ENCODE measurements at regions not wholly inside any gene's neighbourhood (a gene's known extent, or its start where the extent isn't known, plus 50 kb on each side); places are given as distances from the start of the nearest gene placed in this dataset.

DNA sequence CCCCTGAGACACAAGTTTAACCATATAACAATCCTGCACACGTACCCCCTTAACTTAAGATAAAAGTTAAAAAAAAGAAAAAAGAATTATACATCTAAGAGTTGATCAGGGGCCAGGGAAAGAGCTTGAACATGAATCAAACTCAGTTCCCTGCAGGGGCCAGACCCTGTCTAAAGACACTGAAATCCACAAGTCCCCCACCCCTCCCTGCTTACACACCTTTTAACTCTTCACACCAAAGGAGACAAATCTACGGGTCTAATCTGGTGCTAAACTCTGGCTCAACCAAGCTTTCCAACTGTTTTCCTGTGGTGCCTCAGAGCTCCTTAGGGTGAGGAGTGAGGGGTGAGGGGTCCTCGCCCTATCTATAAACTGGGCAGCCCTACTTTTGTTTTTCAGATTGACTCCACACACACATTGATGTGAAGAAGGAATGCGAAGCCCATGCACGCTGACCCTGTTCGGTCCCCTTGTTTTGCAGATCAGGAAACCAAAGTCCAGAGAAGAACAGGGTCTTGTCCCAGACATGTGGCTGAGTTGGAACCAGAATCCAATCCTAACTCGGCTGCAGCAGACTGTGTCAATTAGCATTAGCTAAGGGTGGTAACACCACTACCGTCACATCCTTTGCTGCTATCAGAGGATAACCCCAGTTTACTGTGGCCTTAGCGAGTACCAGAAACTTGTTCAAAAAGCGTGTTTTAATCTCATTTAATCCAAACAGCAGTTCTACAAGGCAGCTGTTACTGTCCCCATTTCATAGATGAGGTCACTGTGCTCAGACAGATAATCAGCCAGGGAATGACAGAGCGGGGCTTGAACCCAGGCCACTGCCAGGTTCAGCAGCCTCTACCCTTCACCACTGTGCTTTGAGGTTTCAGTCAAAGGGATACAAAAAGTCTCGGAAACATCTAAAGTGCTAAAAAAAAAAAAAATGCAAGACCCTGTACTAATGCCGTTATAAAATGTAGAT lies 145.2 kb upstream of the SYT13 start (continued):
- TF ChIP-seq, protein P1, sequence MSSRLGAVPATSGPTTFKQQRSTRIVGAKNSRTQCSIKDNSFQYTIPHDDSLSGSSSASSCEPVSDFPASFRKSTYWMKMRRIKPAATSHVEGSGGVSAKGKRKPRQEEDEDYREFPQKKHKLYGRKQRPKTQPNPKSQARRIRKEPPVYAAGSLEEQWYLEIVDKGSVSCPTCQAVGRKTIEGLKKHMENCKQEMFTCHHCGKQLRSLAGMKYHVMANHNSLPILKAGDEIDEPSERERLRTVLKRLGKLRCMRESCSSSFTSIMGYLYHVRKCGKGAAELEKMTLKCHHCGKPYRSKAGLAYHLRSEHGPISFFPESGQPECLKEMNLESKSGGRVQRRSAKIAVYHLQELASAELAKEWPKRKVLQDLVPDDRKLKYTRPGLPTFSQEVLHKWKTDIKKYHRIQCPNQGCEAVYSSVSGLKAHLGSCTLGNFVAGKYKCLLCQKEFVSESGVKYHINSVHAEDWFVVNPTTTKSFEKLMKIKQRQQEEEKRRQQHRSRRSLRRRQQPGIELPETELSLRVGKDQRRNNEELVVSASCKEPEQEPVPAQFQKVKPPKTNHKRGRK (CRISPR knock-in tag; IDR thresholded peaks at IDR 0.05; ENCODE audit: borderline replicate concordance): no peak
- TF ChIP-seq NR1H2 (CRISPR knock-in tag; IDR thresholded peaks at IDR 0.05): no peak
- TF ChIP-seq, protein P2, sequence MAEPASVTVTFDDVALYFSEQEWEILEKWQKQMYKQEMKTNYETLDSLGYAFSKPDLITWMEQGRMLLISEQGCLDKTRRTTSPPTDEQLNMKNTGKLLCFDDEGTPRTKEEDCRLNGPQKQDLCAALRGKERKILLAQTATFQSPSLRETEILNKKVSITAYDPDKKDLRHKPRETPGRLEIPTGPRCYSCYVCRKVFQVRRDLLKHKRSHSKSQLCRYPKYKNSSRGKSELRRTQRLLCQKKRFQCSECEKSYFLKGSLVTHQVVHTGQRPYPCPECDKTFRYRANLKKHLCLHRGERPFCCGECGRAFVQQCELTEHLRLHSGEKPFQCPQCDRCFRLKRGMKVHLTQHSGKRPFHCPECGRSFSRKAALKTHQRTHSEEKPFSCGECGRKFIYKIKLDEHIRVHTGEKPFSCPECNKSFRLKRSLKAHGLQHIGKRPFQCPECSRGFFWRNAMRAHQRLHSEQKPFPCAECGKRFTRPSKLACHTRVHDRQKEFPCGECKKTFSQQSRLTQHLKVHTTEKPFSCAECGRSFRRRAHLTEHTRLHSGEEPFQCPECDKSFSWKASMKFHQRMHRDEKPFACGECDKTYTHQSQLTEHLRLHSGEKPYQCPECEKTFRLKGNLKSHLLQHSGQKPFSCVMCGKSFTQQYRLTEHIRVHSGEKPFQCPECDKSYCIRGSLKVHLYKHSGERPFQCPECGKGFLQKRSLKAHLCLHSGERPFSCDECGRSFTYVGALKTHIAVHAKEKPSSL (CRISPR knock-in tag; conservative IDR thresholded peaks at IDR 0.05): no peak
- TF ChIP-seq, protein P3, sequence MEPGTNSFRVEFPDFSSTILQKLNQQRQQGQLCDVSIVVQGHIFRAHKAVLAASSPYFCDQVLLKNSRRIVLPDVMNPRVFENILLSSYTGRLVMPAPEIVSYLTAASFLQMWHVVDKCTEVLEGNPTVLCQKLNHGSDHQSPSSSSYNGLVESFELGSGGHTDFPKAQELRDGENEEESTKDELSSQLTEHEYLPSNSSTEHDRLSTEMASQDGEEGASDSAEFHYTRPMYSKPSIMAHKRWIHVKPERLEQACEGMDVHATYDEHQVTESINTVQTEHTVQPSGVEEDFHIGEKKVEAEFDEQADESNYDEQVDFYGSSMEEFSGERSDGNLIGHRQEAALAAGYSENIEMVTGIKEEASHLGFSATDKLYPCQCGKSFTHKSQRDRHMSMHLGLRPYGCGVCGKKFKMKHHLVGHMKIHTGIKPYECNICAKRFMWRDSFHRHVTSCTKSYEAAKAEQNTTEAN (CRISPR knock-in tag; IDR thresholded peaks at IDR 0.05): no peak
- TF ChIP-seq IRF2 (CRISPR knock-in tag; IDR thresholded peaks at IDR 0.05; ENCODE audit: borderline replicate concordance, low read depth): no peak
- TF ChIP-seq, protein P4, sequence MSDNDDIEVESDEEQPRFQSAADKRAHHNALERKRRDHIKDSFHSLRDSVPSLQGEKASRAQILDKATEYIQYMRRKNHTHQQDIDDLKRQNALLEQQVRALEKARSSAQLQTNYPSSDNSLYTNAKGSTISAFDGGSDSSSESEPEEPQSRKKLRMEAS (CRISPR knock-in tag; IDR thresholded peaks at IDR 0.05): no peak
- TF ChIP-seq, protein P5, sequence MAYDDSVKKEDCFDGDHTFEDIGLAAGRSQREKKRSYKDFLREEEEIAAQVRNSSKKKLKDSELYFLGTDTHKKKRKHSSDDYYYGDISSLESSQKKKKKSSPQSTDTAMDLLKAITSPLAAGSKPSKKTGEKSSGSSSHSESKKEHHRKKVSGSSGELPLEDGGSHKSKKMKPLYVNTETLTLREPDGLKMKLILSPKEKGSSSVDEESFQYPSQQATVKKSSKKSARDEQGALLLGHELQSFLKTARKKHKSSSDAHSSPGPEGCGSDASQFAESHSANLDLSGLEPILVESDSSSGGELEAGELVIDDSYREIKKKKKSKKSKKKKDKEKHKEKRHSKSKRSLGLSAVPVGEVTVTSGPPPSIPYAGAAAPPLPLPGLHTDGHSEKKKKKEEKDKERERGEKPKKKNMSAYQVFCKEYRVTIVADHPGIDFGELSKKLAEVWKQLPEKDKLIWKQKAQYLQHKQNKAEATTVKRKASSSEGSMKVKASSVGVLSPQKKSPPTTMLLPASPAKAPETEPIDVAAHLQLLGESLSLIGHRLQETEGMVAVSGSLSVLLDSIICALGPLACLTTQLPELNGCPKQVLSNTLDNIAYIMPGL (CRISPR knock-in tag; IDR thresholded peaks at IDR 0.05): no peak
- TF ChIP-seq, protein P6, sequence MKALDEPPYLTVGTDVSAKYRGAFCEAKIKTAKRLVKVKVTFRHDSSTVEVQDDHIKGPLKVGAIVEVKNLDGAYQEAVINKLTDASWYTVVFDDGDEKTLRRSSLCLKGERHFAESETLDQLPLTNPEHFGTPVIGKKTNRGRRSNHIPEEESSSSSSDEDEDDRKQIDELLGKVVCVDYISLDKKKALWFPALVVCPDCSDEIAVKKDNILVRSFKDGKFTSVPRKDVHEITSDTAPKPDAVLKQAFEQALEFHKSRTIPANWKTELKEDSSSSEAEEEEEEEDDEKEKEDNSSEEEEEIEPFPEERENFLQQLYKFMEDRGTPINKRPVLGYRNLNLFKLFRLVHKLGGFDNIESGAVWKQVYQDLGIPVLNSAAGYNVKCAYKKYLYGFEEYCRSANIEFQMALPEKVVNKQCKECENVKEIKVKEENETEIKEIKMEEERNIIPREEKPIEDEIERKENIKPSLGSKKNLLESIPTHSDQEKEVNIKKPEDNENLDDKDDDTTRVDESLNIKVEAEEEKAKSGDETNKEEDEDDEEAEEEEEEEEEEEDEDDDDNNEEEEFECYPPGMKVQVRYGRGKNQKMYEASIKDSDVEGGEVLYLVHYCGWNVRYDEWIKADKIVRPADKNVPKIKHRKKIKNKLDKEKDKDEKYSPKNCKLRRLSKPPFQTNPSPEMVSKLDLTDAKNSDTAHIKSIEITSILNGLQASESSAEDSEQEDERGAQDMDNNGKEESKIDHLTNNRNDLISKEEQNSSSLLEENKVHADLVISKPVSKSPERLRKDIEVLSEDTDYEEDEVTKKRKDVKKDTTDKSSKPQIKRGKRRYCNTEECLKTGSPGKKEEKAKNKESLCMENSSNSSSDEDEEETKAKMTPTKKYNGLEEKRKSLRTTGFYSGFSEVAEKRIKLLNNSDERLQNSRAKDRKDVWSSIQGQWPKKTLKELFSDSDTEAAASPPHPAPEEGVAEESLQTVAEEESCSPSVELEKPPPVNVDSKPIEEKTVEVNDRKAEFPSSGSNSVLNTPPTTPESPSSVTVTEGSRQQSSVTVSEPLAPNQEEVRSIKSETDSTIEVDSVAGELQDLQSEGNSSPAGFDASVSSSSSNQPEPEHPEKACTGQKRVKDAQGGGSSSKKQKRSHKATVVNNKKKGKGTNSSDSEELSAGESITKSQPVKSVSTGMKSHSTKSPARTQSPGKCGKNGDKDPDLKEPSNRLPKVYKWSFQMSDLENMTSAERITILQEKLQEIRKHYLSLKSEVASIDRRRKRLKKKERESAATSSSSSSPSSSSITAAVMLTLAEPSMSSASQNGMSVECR (CRISPR knock-in tag; IDR thresholded peaks at IDR 0.05; ENCODE audit: borderline replicate concordance): no peak

DNA sequence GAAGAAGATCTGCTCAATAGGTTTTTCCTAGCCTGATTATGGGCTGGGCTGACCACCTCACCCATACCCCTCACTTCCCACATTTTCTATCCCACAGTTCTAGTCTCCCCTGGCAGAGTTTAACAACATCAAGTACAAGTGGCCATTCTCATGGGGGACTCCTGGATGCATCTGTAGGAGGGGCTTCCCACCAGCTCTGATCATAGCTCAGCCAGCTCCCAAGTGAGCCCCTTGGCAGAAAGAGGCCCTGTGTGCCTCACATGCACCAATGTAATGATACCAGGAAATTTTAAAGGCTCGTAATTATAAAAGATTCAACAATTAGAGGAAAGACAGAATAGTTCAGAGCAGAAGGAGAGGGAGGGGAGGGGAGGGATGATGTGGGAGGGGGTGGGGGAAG lies 144.2 kb upstream of the SYT13 start:
- Mint-ChIP-seq H3K27ac (no peak overlapping the region), H3K9me3 (no peaks in the 10 kb centered on the region), H3K36me3 (no peaks in the 10 kb centered on the region), H3K4me1 (peaks cover 10% of the 10 kb centered on the region), H3K4me3 (no peak overlapping the region), H3K27me3 (ENCODE audit: low read depth) (no peaks in the 10 kb centered on the region; the same call in 1 of the 2 replicates)
- ChIA-PET CTCF (interaction anchor here (1.5 to 1.8 kb wide), 2 partner anchors 59 to 341 kb away, joined by 4 to 9 read pairs; no protein-coding TSS in a partner anchor), POLR2A (no interaction called here)
- DNase-seq (ENCODE audit: low spot score) (no peak), ATAC-seq (no peak)
- no peak for TF ChIP-seq GRHL2 (CRISPR knock-in tag; IDR thresholded peaks at IDR 0.05; ENCODE audit: insufficient replicate concordance, severe bottlenecking)
- TF ChIP-seq, protein P7, sequence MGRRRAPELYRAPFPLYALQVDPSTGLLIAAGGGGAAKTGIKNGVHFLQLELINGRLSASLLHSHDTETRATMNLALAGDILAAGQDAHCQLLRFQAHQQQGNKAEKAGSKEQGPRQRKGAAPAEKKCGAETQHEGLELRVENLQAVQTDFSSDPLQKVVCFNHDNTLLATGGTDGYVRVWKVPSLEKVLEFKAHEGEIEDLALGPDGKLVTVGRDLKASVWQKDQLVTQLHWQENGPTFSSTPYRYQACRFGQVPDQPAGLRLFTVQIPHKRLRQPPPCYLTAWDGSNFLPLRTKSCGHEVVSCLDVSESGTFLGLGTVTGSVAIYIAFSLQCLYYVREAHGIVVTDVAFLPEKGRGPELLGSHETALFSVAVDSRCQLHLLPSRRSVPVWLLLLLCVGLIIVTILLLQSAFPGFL (CRISPR knock-in tag; IDR thresholded peaks at IDR 0.05; ENCODE audit: borderline replicate concordance): no peak
- TF ChIP-seq TP53 (CRISPR knock-in tag; IDR thresholded peaks at IDR 0.05): no peak
- TF ChIP-seq, protein P8, sequence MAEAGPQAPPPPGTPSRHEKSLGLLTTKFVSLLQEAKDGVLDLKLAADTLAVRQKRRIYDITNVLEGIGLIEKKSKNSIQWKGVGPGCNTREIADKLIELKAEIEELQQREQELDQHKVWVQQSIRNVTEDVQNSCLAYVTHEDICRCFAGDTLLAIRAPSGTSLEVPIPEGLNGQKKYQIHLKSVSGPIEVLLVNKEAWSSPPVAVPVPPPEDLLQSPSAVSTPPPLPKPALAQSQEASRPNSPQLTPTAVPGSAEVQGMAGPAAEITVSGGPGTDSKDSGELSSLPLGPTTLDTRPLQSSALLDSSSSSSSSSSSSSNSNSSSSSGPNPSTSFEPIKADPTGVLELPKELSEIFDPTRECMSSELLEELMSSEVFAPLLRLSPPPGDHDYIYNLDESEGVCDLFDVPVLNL (CRISPR knock-in tag; IDR thresholded peaks at IDR 0.05; ENCODE audit: borderline replicate concordance, low read depth): no peak
- TF ChIP-seq, protein P9, sequence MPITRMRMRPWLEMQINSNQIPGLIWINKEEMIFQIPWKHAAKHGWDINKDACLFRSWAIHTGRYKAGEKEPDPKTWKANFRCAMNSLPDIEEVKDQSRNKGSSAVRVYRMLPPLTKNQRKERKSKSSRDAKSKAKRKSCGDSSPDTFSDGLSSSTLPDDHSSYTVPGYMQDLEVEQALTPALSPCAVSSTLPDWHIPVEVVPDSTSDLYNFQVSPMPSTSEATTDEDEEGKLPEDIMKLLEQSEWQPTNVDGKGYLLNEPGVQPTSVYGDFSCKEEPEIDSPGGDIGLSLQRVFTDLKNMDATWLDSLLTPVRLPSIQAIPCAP (CRISPR knock-in tag; IDR thresholded peaks at IDR 0.05): no peak
- TF ChIP-seq, protein P10, sequence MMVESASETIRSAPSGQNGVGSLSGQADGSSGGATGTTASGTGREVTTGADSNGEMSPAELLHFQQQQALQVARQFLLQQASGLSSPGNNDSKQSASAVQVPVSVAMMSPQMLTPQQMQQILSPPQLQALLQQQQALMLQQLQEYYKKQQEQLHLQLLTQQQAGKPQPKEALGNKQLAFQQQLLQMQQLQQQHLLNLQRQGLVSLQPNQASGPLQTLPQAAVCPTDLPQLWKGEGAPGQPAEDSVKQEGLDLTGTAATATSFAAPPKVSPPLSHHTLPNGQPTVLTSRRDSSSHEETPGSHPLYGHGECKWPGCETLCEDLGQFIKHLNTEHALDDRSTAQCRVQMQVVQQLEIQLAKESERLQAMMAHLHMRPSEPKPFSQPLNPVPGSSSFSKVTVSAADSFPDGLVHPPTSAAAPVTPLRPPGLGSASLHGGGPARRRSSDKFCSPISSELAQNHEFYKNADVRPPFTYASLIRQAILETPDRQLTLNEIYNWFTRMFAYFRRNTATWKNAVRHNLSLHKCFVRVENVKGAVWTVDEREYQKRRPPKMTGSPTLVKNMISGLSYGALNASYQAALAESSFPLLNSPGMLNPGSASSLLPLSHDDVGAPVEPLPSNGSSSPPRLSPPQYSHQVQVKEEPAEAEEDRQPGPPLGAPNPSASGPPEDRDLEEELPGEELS (CRISPR knock-in tag; IDR thresholded peaks at IDR 0.05): no peak
